ENCODE measurements at regions not wholly inside any gene's neighbourhood (a gene's known extent, or its start where the extent isn't known, plus 50 kb on each side); places are given as distances from the start of the nearest gene placed in this dataset.

GRCh38 chr10:8138471-8138870 is 84.0 kb downstream of the GATA3 start:
- TF ChIP-seq CTCF (IDR thresholded peaks at IDR 0.05) = no peak
- ATAC-seq (ENCODE audit: low FRiP score) (no peak), DNase-seq (ENCODE audit: low spot score) (no peak)

- ATAC-seq (ENCODE audit: low FRiP score) = no peak
- DNase-seq (ENCODE audit: low spot score) = no peak
- TF ChIP-seq CTCF (IDR thresholded peaks at IDR 0.05) = no peak
These were observed 90.0 kb downstream of the GATA3 start for GRCh38 chr10:8144496-8144895.

GRCh38 chr10:8146650-8147049 is 92.2 kb downstream of the GATA3 start:
- ATAC-seq (ENCODE audit: low FRiP score) (no peak), DNase-seq (ENCODE audit: low spot score) (no peak)
- no peak for TF ChIP-seq CTCF (IDR thresholded peaks at IDR 0.05)

- DNase-seq (ENCODE audit: low spot score) = no peak
- TF ChIP-seq CTCF (IDR thresholded peaks at IDR 0.05) = no peak
- ATAC-seq (ENCODE audit: low FRiP score) = no peak
These were observed 95.5 kb downstream of the GATA3 start for GRCh38 chr10:8149991-8150390.

GRCh38 chr10:8150401-8150905 is 96.0 kb downstream of the GATA3 start:
- ATAC-seq (ENCODE audit: low FRiP score) = no peak
- TF ChIP-seq CTCF (IDR thresholded peaks at IDR 0.05) = no peak
- no peak for DNase-seq (ENCODE audit: low spot score)

- DNase-seq (ENCODE audit: low spot score) = no peak
- TF ChIP-seq CTCF (IDR thresholded peaks at IDR 0.05) = no peak
- ATAC-seq (ENCODE audit: low FRiP score) = no peak
These were observed 96.6 kb downstream of the GATA3 start for GRCh38 chr10:8151086-8151485.

- no peak for ATAC-seq (ENCODE audit: low FRiP score)
- TF ChIP-seq CTCF (IDR thresholded peaks at IDR 0.05) = no peak
These were observed 102.4 kb downstream of the GATA3 start for GRCh38 chr10:8156918-8157317.

More at GRCh38 chr10:8156918-8157317, 102.4 kb downstream of the GATA3 start:
- no peak for DNase-seq (ENCODE audit: low spot score)
